Upper lobe of left lung (tissue), 6 donors: ENCODE measurements at regions not wholly inside any gene's neighbourhood (a gene's known extent, or its start where the extent isn't known, plus 50 kb on each side); places are given as distances from the start of the nearest gene placed in this dataset.
"Not testable (repeated sequence)": the region's sequence is repeated elsewhere in the genome, so short reads cannot be mapped to it uniquely, and the experiment has no call there.

ENCODE experiments used
- ATAC-seq, 2 donors: fragments of 200-7000 bp; cut with Tn5 transposase; one replicate each; pipeline ENCODE4 v1.9.1; 2022; ENCODE audit warnings: mild to moderate bottlenecking in 2 of 2, moderate library complexity in 2 of 2; ENCODE audit not compliant: low FRiP score in 2 of 2
- DNase-seq, 2 donors: peaks; one replicate each; pipeline ENCODE4 v3.0.0-alpha.2; 2019 to 2020
- H3K27ac ChIP-seq, 4 donors: fragments of 200-600 bp; sonication (generic); one replicate each; pipeline ENCODE4 v1.5.1; 2016 to 2019
- H3K27me3 ChIP-seq, 4 donors: fragments of 200-600 bp; sonication (generic); one replicate each; pipeline ENCODE4 v1.5.1; 2017 to 2019
- H3K36me3 ChIP-seq, 4 donors: fragments of 200-600 bp; sonication (generic); one replicate each; pipeline ENCODE4 v1.5.1; 2016 to 2019
- H3K4me1 ChIP-seq, 4 donors: fragments of 200-600 bp; sonication (generic); one replicate each; pipeline ENCODE4 v1.5.1; 2018 to 2019
- H3K4me3 ChIP-seq, 4 donors: fragments of 200-600 bp; sonication (generic); one replicate each; pipeline ENCODE4 v1.5.1; 2017 to 2019; ENCODE audit warnings: mild to moderate bottlenecking in 2 of 4, moderate library complexity in 1 of 4
- H3K9me3 ChIP-seq, 4 donors: fragments of 200-600 bp; sonication (generic); one replicate each; pipeline ENCODE4 v1.5.1; 2018 to 2019
- CTCF ChIP-seq, 6 experiments: fragments of 450-650 bp in 4 of 6; fragments of 200-600 bp in 2 of 6; sonication (generic) in 2 of 6; IDR thresholded peaks; one replicate each; pipeline ENCODE4 v1.5.1; 2016 to 2019; ENCODE audit warnings: antibody characterized with exemption in 6 of 6
- WGBS, 2 donors: methylation state at CpG; one replicate each; pipeline ENCODE4 v1.1.5; 2017 to 2018; 5-methylcytosine and 5-hydroxymethylcytosine counted together
- donor health status: DM: no; HTN: no; CAD: no; lungs with moderate emphysema.
- donor health status: DM: no; HTN: yes; CAD: no; lungs with severe emphysema.

GRCh38 chr3:198167339-198168039, 207.5 kb downstream of the LMLN start:
- TF ChIP-seq CTCF (IDR thresholded peaks at IDR 0.05) = peak; percentile 27 to 70 (median 50)
- 5 to 18% methylated on average over 4 to 6 of the region's 17 CpGs for WGBS, 2 donors
- H3K4me3 ChIP-seq, H3K27ac ChIP-seq, ATAC-seq, H3K4me1 ChIP-seq, H3K9me3 ChIP-seq, H3K27me3 ChIP-seq, H3K36me3 ChIP-seq: not testable (repeated sequence)
- DNase-seq = peak; percentile 40 to 94

- ATAC-seq, DNase-seq: not testable (repeated sequence)
- WGBS, 2 donors = 20% methylated on average over 1 of the region's 1 CpG; no CpG with 5 or more reads in 1 of the 2 donors
Observed at GRCh38 chr3:198170781-198171180, 210.8 kb downstream of the LMLN start.

GRCh38 chr3:198173080-198173479, 213.1 kb downstream of the LMLN start:
- H3K27me3 ChIP-seq, H3K4me3 ChIP-seq, H3K9me3 ChIP-seq, DNase-seq, ATAC-seq, H3K36me3 ChIP-seq, H3K4me1 ChIP-seq, H3K27ac ChIP-seq: not testable (repeated sequence)
- WGBS, 2 donors = 82 to 92% methylated on average over 5 of the region's 5 CpGs

More at GRCh38 chr3:198170781-198171180, 210.8 kb downstream of the LMLN start:
- H3K27me3 ChIP-seq, H3K9me3 ChIP-seq, H3K4me1 ChIP-seq, H3K4me3 ChIP-seq, H3K36me3 ChIP-seq, H3K27ac ChIP-seq: not testable (repeated sequence)

GRCh38 chr3:198173929-198174574, 214.0 kb downstream of the LMLN start:
- not testable (repeated sequence) for H3K27me3 ChIP-seq, DNase-seq, H3K36me3 ChIP-seq, ATAC-seq, H3K9me3 ChIP-seq, H3K27ac ChIP-seq, H3K4me1 ChIP-seq, H3K4me3 ChIP-seq
- WGBS, 2 donors = 92% methylated on average over 1 of the region's 1 CpG; no CpG with 5 or more reads in 1 of the 2 donors
